Activated naive CD4-positive, alpha-beta T cell treated with anti-CD3 and anti-CD28 coated beads, Interleukin-2, amount 50 U/mL, for 72 hours (primary cell): ENCODE measurements at regions not wholly inside any gene's neighbourhood (a gene's known extent, or its start where the extent isn't known, plus 50 kb on each side); places are given as distances from the start of the nearest gene placed in this dataset.

Source experiments
- ATAC-seq, 2 donors: fragments of 150-1000 bp; cut with Tn5 transposase; 2 replicates each; pipeline ENCODE4 v1.10.0; 2021; ENCODE audit warnings: mild to moderate bottlenecking in 2 of 2, moderate library complexity in 2 of 2
- DNase-seq, 2 donors: peaks; one replicate each; pipeline ENCODE4 v3.0.0; 2021 to 2022; ENCODE audit warnings: low spot score in 2 of 2
- H3K27ac Mint-ChIP-seq, 2 donors: one replicate each; pipeline ENCODE4 v1.8.0; 2022; ENCODE audit warnings: mild to moderate bottlenecking in 2 of 2, mixed read lengths in 2 of 2
- H3K36me3 Mint-ChIP-seq, 2 donors: one replicate each; pipeline ENCODE4 v1.8.0; 2022; ENCODE audit warnings: mixed read lengths in 2 of 2
- H3K9me3 Mint-ChIP-seq, 2 donors: one replicate each; pipeline ENCODE4 v1.8.0; 2022; ENCODE audit warnings: mixed read lengths in 2 of 2

- peaks cover 0 to 60% of the 10 kb centered on the region in 2 donors for H3K36me3 Mint-ChIP-seq
- H3K27ac Mint-ChIP-seq, result no peak overlapping the region
- DNase-seq (no peak), ATAC-seq (no peak)
- H3K9me3 Mint-ChIP-seq, result peaks cover 0 to 34% of the 10 kb centered on the region in 2 donors
These were observed 171.9 kb upstream of the RBPJ start for GRCh38 chr4:26148927-26149326.

GRCh38 chr4:26150948-26151347 is 169.9 kb upstream of the RBPJ start:
- peaks cover 0 to 50% of the 10 kb centered on the region in 2 donors for H3K36me3 Mint-ChIP-seq
- peaks cover 0 to 34% of the 10 kb centered on the region in 2 donors for H3K9me3 Mint-ChIP-seq
- peak overlapping the region; percentile 5 to 52 for H3K27ac Mint-ChIP-seq
- peak; percentile 89 to 90 for ATAC-seq
- DNase-seq, result no peak

- peaks cover 0 to 32% of the 10 kb centered on the region in 2 donors for H3K9me3 Mint-ChIP-seq
- ATAC-seq (no peak), DNase-seq (no peak)
These were observed 169.2 kb upstream of the RBPJ start for GRCh38 chr4:26151615-26152014.

GRCh38 chr4:26152056-26152455 is 168.8 kb upstream of the RBPJ start:
- DNase-seq (no peak), ATAC-seq (no peak)
- peaks cover 0 to 42% of the 10 kb centered on the region in 2 donors for H3K36me3 Mint-ChIP-seq
- peak overlapping the region in 1 of 2 donors; percentile 52 for H3K27ac Mint-ChIP-seq
- H3K9me3 Mint-ChIP-seq, result peaks cover 0 to 28% of the 10 kb centered on the region in 2 donors

More at GRCh38 chr4:26151615-26152014, 169.2 kb upstream of the RBPJ start:
- Mint-ChIP-seq H3K27ac (peak overlapping the region; percentile 18 to 52), H3K36me3 (peaks cover 0 to 43% of the 10 kb centered on the region in 2 donors)

- DNase-seq (no peak), ATAC-seq (peak in 1 of 2 donors; percentile 50)
- Mint-ChIP-seq H3K9me3 (peaks cover 7 to 11% of the 10 kb centered on the region in 2 donors), H3K27ac (no peak overlapping the region), H3K36me3 (peaks cover 0 to 50% of the 10 kb centered on the region in 2 donors)
These were observed 163.3 kb upstream of the RBPJ start for GRCh38 chr4:26157541-26157940.

GRCh38 chr4:26160591-26160990 is 160.2 kb upstream of the RBPJ start:
- peaks cover 0 to 44% of the 10 kb centered on the region in 2 donors for H3K36me3 Mint-ChIP-seq
- no peak overlapping the region for H3K27ac Mint-ChIP-seq
- peaks cover 7 to 11% of the 10 kb centered on the region in 2 donors for H3K9me3 Mint-ChIP-seq
- ATAC-seq (no peak), DNase-seq (no peak)

GRCh38 chr4:26161030-26161824 is 159.6 kb upstream of the RBPJ start:
- ATAC-seq, result no peak
- Mint-ChIP-seq H3K9me3 (peaks cover 7 to 11% of the 10 kb centered on the region in 2 donors), H3K27ac (no peak overlapping the region), H3K36me3 (peaks cover 0 to 42% of the 10 kb centered on the region in 2 donors)
- DNase-seq, result no peak

GRCh38 chr4:26162101-26162500 is 158.7 kb upstream of the RBPJ start:
- ATAC-seq (no peak), DNase-seq (no peak)
- Mint-ChIP-seq H3K27ac (no peak overlapping the region), H3K36me3 (peaks cover 0 to 40% of the 10 kb centered on the region in 2 donors), H3K9me3 (peaks cover 7 to 11% of the 10 kb centered on the region in 2 donors)

- H3K9me3 Mint-ChIP-seq, result peaks cover 3 to 10% of the 10 kb centered on the region in 2 donors
- DNase-seq, result no peak
- H3K36me3 Mint-ChIP-seq, result peaks cover 0 to 24% of the 10 kb centered on the region in 2 donors
- ATAC-seq, result no peak
- H3K27ac Mint-ChIP-seq, result no peak overlapping the region
These were observed 157.1 kb upstream of the RBPJ start for GRCh38 chr4:26163425-26164362.

GRCh38 chr4:26171501-26171900 is 149.3 kb upstream of the RBPJ start:
- H3K27ac Mint-ChIP-seq, result peak overlapping the region; percentile 41 to 58
- DNase-seq (no peak), ATAC-seq (no peak)
- H3K36me3 Mint-ChIP-seq, result peaks cover 0 to 1% of the 10 kb centered on the region in 2 donors
- H3K9me3 Mint-ChIP-seq, result no peaks in the 10 kb centered on the region

- peaks cover 0 to 6% of the 10 kb centered on the region in 2 donors for H3K36me3 Mint-ChIP-seq
These were observed 148.9 kb upstream of the RBPJ start for GRCh38 chr4:26171941-26172340.

GRCh38 chr4:26173619-26174018 is 147.2 kb upstream of the RBPJ start:
- Mint-ChIP-seq H3K36me3 (peaks cover 0 to 10% of the 10 kb centered on the region in 2 donors), H3K27ac (peak overlapping the region in 1 of 2 donors; percentile 55), H3K9me3 (peaks cover 0 to 8% of the 10 kb centered on the region in 2 donors)
- DNase-seq (no peak), ATAC-seq (no peak)

More at GRCh38 chr4:26171941-26172340, 148.9 kb upstream of the RBPJ start:
- peaks cover 0 to 2% of the 10 kb centered on the region in 2 donors for H3K9me3 Mint-ChIP-seq
- ATAC-seq (no peak), DNase-seq (no peak)
- peak overlapping the region in 1 of 2 donors; percentile 58 for H3K27ac Mint-ChIP-seq

- ATAC-seq, result no peak
- Mint-ChIP-seq H3K36me3 (peaks cover 0 to 10% of the 10 kb centered on the region in 2 donors), H3K27ac (peak overlapping the region in 1 of 2 donors; percentile 55), H3K9me3 (peaks cover 0 to 8% of the 10 kb centered on the region in 2 donors)
- DNase-seq, result no peak
These were observed 146.8 kb upstream of the RBPJ start for GRCh38 chr4:26174027-26174426.

GRCh38 chr4:26175006-26175786 is 145.6 kb upstream of the RBPJ start:
- Mint-ChIP-seq H3K36me3 (peaks cover 0 to 16% of the 10 kb centered on the region in 2 donors), H3K9me3 (peaks cover 0 to 8% of the 10 kb centered on the region in 2 donors), H3K27ac (peak overlapping the region; percentile 50 to 77)
- DNase-seq (no peak), ATAC-seq (peak; percentile 46 to 88)

- DNase-seq (no peak), ATAC-seq (no peak)
- peaks cover 0 to 11% of the 10 kb centered on the region in 2 donors for H3K9me3 Mint-ChIP-seq
- no peak overlapping the region for H3K27ac Mint-ChIP-seq
- H3K36me3 Mint-ChIP-seq, result peaks cover 0 to 19% of the 10 kb centered on the region in 2 donors
These were observed 144.8 kb upstream of the RBPJ start for GRCh38 chr4:26175905-26176470.
